G401 (cell line): ENCODE measurements at regions not wholly inside any gene's neighbourhood (a gene's known extent, or its start where the extent isn't known, plus 50 kb on each side); places are given as distances from the start of the nearest gene placed in this dataset.

ENCODE experiments used
- DNase-seq: peaks from one replicate; pipeline ENCODE4 v3.0.0-alpha.2; 2015; ENCODE audit warnings: low spot score
- in situ Hi-C: cut with HindIII; loops from 2 replicates; pipeline ENCODE4 v1.10.0; 2016; ENCODE audit warnings: low sequenced_read_pairs, mixed read lengths

GRCh38 chr10:3427950-3428354 is 255.4 kb upstream of the PITRM1 start:
- in situ Hi-C loops = no loop called here
- DNase-seq = no peak

GRCh38 chr10:3427347-3427746 is 254.8 kb upstream of the PITRM1 start:
- no peak for DNase-seq
- in situ Hi-C loops = no loop called here

- in situ Hi-C loops = no loop called here
- no peak for DNase-seq
Measured at GRCh38 chr10:3426190-3426845, 253.7 kb upstream of the PITRM1 start.

- DNase-seq = no peak
- in situ Hi-C loops = no loop called here
Measured at GRCh38 chr10:3425716-3426115, 253.1 kb upstream of the PITRM1 start.

- DNase-seq = no peak
- in situ Hi-C loops = no loop called here
Measured at GRCh38 chr10:3425261-3425660, 252.7 kb upstream of the PITRM1 start.

GRCh38 chr10:3424111-3424851 is 251.7 kb upstream of the PITRM1 start:
- no peak for DNase-seq
- in situ Hi-C loops = no loop called here

- no peak for DNase-seq
- in situ Hi-C loops = no loop called here
Measured at GRCh38 chr10:3423384-3423783, 250.8 kb upstream of the PITRM1 start.

GRCh38 chr10:3422282-3422681 is 249.7 kb upstream of the PITRM1 start:
- DNase-seq = no peak
- in situ Hi-C loops = no loop called here

- in situ Hi-C loops = no loop called here
- DNase-seq = no peak
Measured at GRCh38 chr10:3421537-3422257, 249.1 kb upstream of the PITRM1 start.

GRCh38 chr10:3420527-3421469 is 248.2 kb upstream of the PITRM1 start:
- DNase-seq = no peak
- in situ Hi-C loops = no loop called here

GRCh38 chr10:3419719-3420495 is 247.3 kb upstream of the PITRM1 start:
- in situ Hi-C loops = no loop called here
- DNase-seq = no peak

- in situ Hi-C loops = no loop called here
- no peak for DNase-seq
Measured at GRCh38 chr10:3418926-3419325, 246.3 kb upstream of the PITRM1 start.

- in situ Hi-C loops = no loop called here
- no peak for DNase-seq
Measured at GRCh38 chr10:3418041-3418754, 245.6 kb upstream of the PITRM1 start.

- no peak for DNase-seq
- in situ Hi-C loops = no loop called here
Measured at GRCh38 chr10:3417096-3417495, 244.5 kb upstream of the PITRM1 start.

GRCh38 chr10:3415878-3416605 is 243.5 kb upstream of the PITRM1 start:
- DNase-seq = no peak
- in situ Hi-C loops = no loop called here

- no peak for DNase-seq
- in situ Hi-C loops = no loop called here
Measured at GRCh38 chr10:3415038-3415736, 242.6 kb upstream of the PITRM1 start.

- DNase-seq = no peak
- in situ Hi-C loops = no loop called here
Measured at GRCh38 chr10:3414667-3415023, 242.1 kb upstream of the PITRM1 start.
